Stomach smooth muscle (tissue), 2 donors: ENCODE measurements at regions not wholly inside any gene's neighbourhood (a gene's known extent, or its start where the extent isn't known, plus 50 kb on each side); places are given as distances from the start of the nearest gene placed in this dataset.

Experiments used
- H3K27ac ChIP-seq: one replicate; pipeline ENCODE4 v1.7.0; 2013; ENCODE audit warnings: mild to moderate bottlenecking, low read length, inconsistent platforms
- H3K27me3 ChIP-seq, 2 donors: one replicate each; pipeline ENCODE4 v1.7.0; 2013; ENCODE audit warnings: low read length in 2 of 2; ENCODE audit not compliant: insufficient read depth in 2 of 2, control insufficient read depth in 1 of 2
- H3K36me3 ChIP-seq, 2 donors: one replicate each; pipeline ENCODE4 v1.7.0; 2013; ENCODE audit warnings: low read length in 2 of 2; ENCODE audit not compliant: control insufficient read depth in 2 of 2, insufficient read depth in 2 of 2
- H3K4me1 ChIP-seq: one replicate; pipeline ENCODE4 v1.7.0; 2013; ENCODE audit warnings: low read length; ENCODE audit not compliant: control insufficient read depth, insufficient read depth
- H3K4me3 ChIP-seq, 2 donors: one replicate each; pipeline ENCODE4 v1.7.0; 2013; ENCODE audit warnings: low read length in 2 of 2
- H3K9ac ChIP-seq, 2 donors: one replicate each; pipeline ENCODE4 v1.7.0; 2013; ENCODE audit warnings: low read length in 2 of 2, mild to moderate bottlenecking in 1 of 2
- H3K9me3 ChIP-seq, 2 donors: one replicate each; pipeline ENCODE4 v1.7.0; 2013; ENCODE audit warnings: low read length in 2 of 2; ENCODE audit not compliant: control insufficient read depth in 2 of 2
- donor health status: healthy.
- donor health status: Pancreatic carcinoma.

DNA sequence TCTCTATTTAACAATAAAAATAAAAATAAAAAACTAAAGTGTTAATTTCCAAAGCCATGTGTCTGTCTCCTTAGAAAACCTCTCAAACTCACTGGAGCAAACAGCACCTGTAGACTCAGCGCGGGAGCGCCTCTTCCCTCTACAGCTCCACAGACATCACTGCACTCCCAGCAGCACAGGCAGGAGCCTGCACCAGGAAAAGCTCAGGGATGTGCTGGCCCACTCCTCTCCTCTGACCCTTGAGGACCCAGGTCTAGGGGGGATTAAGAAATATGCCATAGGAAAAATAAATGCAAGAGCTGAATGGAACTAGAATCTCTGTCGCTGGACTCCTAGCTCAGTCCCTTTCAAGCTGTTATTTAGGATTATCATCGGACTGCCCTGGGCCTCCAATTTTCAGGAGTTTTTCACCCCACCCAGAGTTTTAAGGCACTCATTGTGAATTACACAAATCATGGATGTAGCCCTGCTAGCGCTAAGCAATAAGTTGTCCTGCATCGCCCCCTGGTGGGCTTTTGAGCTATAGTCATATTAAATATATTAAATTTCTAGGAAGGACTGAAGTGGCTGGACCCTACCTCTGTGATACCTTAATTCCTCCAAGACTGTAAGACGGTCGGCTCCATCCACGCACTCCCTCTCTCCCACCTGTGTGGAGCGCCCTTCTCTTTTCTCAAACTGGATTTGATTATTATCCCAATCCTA is 333.9 kb downstream of the UQCRFS1 start:
- no peak overlapping the region for H3K27ac ChIP-seq
- no peaks in the 10 kb centered on the region for H3K36me3 ChIP-seq
- no peak overlapping the region for H3K4me3 ChIP-seq
- no peak overlapping the region for H3K9ac ChIP-seq
- no peaks in the 10 kb centered on the region for H3K27me3 ChIP-seq
- H3K4me1 ChIP-seq = peaks cover 17% of the 10 kb centered on the region
- H3K9me3 ChIP-seq = no peaks in the 10 kb centered on the region

GRCh38 chr19:28876609-28877123 is 336.3 kb downstream of the UQCRFS1 start:
- Histone ChIP-seq H3K4me1 (no peaks in the 10 kb centered on the region), H3K27me3 (no peaks in the 10 kb centered on the region), H3K9me3 (no peaks in the 10 kb centered on the region), H3K9ac (no peak overlapping the region), H3K27ac (no peak overlapping the region), H3K4me3 (no peak overlapping the region), H3K36me3 (no peaks in the 10 kb centered on the region)

DNA sequence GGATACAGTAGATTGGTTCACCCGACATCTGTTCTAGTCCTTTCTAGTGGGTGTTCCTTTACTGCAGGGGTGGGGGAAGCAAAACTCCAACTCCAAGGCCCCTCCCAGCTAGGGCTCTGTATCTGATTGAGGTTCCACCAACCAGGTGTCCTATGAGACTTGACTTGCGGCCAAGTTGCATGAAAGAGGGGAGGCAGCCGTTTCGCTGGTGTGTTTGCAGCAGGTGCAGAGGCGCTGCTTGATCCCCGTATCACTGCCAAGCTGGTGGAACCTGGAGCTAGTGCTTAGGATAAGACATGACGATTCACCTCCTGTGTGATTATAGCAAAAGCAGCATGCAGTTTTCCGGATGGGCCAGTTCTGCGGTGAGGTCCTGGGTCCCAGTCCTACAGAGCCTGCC is 338.2 kb downstream of the UQCRFS1 start:
- Histone ChIP-seq H3K9me3 (no peaks in the 10 kb centered on the region), H3K9ac (no peak overlapping the region), H3K27me3 (peaks cover 2 to 3% of the 10 kb centered on the region in 2 donors), H3K4me3 (no peak overlapping the region), H3K27ac (no peak overlapping the region), H3K4me1 (no peaks in the 10 kb centered on the region), H3K36me3 (no peaks in the 10 kb centered on the region)

GRCh38 chr19:28873301-28873700 is 339.6 kb downstream of the UQCRFS1 start:
- Histone ChIP-seq H3K9me3 (no peaks in the 10 kb centered on the region), H3K9ac (no peak overlapping the region), H3K27me3 (peaks cover 2 to 3% of the 10 kb centered on the region in 2 donors), H3K4me3 (no peak overlapping the region), H3K4me1 (no peaks in the 10 kb centered on the region), H3K27ac (no peak overlapping the region), H3K36me3 (no peaks in the 10 kb centered on the region)

DNA sequence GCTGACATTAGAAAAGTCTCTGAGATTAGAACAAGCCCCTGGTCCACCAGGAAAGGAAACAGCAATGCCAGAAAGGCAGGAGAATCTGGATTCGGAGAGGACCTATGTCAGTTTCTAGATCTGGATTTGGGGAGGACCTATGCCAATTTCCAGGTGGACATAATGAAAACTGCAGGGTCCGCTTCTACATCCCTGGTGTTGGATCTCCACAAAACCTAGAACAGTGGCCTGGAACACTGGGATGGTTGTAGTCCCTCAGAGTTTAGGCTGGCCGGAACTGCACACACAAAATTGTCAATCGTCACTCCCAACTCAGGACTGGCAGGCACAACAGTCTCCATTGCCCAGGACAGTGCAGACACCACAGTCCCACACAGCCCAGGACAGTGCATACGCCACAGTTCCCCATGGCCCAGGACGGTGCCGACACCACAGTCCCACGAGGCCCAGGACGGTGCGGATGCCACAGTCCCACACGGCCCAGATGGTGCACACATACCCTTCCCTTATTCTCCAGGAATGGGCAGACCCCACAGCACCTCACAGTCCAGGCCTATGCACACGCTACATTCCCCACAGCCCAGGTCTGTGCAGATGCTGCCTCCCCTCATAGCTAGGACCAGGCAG is 341.7 kb downstream of the UQCRFS1 start:
- Histone ChIP-seq H3K4me3 (no peak overlapping the region), H3K4me1 (no peaks in the 10 kb centered on the region), H3K9me3 (no peaks in the 10 kb centered on the region), H3K27me3 (peaks cover 2 to 3% of the 10 kb centered on the region in 2 donors), H3K9ac (no peak overlapping the region), H3K36me3 (no peaks in the 10 kb centered on the region), H3K27ac (no peak overlapping the region)

DNA sequence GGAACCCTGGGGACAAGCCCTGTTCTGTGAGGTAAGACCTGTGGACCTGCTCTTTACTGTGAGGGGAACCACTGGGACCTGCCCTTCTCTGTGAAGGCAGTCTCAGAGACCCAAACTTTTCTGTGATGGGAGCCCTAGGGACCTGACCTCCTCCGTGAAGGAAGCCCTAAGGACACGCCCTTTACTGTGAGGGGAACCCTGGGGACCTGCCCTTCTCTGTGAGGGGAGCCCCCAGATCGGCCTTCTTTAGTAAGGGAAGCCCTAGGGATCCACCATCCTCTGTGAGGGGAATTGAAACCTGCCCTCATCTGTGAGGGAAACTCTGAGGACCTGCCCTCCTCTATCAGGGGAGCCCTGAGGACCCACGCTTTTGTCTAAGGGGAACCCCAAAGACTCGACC is 343.5 kb downstream of the UQCRFS1 start:
- no peaks in the 10 kb centered on the region for H3K4me1 ChIP-seq
- H3K27ac ChIP-seq = no peak overlapping the region
- H3K4me3 ChIP-seq = no peak overlapping the region
- peaks cover 2 to 3% of the 10 kb centered on the region in 2 donors for H3K27me3 ChIP-seq
- H3K36me3 ChIP-seq = no peaks in the 10 kb centered on the region
- no peak overlapping the region for H3K9ac ChIP-seq
- no peaks in the 10 kb centered on the region for H3K9me3 ChIP-seq

DNA sequence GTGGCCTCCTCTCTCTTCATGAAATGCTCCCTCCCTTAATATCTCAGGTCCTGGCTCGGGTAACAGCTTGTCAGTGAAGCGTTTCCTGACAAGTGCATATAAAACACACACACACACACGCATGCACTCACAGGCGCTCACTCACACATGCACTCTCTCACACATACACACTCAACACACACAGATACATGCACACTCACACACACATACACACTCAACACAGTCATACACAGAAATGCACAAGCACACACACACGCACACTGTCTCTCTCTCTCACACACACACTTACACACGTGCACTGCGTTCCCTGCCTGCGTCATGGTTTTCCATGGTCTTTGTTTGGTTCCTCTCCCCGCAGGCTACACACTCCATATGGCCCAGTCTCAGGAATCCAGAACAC is 344.1 kb downstream of the UQCRFS1 start:
- peaks cover 2 to 3% of the 10 kb centered on the region in 2 donors for H3K27me3 ChIP-seq
- H3K27ac ChIP-seq = no peak overlapping the region
- no peaks in the 10 kb centered on the region for H3K36me3 ChIP-seq
- H3K4me3 ChIP-seq = no peak overlapping the region
- no peaks in the 10 kb centered on the region for H3K4me1 ChIP-seq
- H3K9ac ChIP-seq = no peak overlapping the region
- H3K9me3 ChIP-seq = no peaks in the 10 kb centered on the region

DNA sequence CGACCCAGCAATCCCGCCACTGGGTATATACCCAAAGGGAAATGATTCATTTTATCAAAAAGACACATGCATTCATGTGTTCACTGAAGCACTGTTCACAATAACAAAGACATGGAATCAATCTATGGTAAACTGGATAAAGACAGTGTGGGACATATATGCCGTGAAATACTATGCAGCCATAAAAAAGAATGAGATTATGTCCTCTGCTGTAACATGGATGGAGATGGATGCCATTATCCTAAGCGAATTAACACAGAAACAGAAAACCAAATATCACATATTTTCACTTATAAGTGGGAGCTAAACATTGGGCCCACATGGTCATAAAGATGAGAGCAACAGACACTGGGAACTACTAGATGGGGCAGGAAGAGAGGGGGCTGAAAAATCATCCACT is 345.0 kb downstream of the UQCRFS1 start:
- Histone ChIP-seq H3K27me3 (peaks cover 2 to 3% of the 10 kb centered on the region in 2 donors), H3K27ac (no peak overlapping the region), H3K36me3 (no peaks in the 10 kb centered on the region), H3K9ac (no peak overlapping the region), H3K4me3 (no peak overlapping the region), H3K4me1 (no peaks in the 10 kb centered on the region), H3K9me3 (no peaks in the 10 kb centered on the region)

GRCh38 chr19:28864577-28865042 is 348.3 kb downstream of the UQCRFS1 start:
- Histone ChIP-seq H3K27ac (no peak overlapping the region), H3K36me3 (no peaks in the 10 kb centered on the region), H3K27me3 (peaks cover 0 to 4% of the 10 kb centered on the region in 2 donors), H3K4me3 (no peak overlapping the region), H3K4me1 (no peaks in the 10 kb centered on the region), H3K9me3 (no peaks in the 10 kb centered on the region), H3K9ac (no peak overlapping the region)

DNA sequence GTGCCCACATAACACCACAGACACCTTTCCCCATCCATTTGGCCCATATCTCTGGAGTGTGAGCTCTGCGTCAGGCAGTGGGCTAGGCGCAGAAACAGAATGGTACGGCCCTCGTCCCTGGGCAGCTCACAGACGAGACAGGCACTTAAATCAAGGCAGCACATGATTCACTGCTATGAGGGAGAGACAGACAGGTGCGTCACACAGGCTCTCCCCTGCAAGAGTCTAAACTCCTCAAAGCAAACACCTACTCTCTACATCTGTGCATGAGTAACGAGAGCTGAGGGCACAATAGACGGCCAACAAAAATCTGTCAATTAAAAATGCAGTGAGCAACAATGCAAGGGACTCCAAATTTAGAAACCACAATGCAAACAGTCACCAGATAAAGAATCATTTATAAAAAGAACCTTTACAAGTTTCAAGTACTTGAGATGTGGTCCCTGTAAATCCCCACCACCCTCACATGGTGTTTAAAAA is 348.9 kb downstream of the UQCRFS1 start:
- Histone ChIP-seq H3K9ac (no peak overlapping the region), H3K27ac (no peak overlapping the region), H3K4me1 (no peaks in the 10 kb centered on the region), H3K9me3 (no peaks in the 10 kb centered on the region), H3K36me3 (no peaks in the 10 kb centered on the region), H3K27me3 (peaks cover 0 to 4% of the 10 kb centered on the region in 2 donors), H3K4me3 (no peak overlapping the region)

GRCh38 chr19:28862238-28862637 is 350.7 kb downstream of the UQCRFS1 start:
- H3K9ac ChIP-seq = no peak overlapping the region
- H3K27ac ChIP-seq = no peak overlapping the region
- H3K4me1 ChIP-seq = no peaks in the 10 kb centered on the region
- H3K9me3 ChIP-seq = no peaks in the 10 kb centered on the region
- H3K4me3 ChIP-seq = no peak overlapping the region
- H3K36me3 ChIP-seq = no peaks in the 10 kb centered on the region
- peaks cover 0 to 4% of the 10 kb centered on the region in 2 donors for H3K27me3 ChIP-seq
